Muscle of leg (tissue), 3 donors: ENCODE measurements at regions not wholly inside any gene's neighbourhood (a gene's known extent, or its start where the extent isn't known, plus 50 kb on each side); places are given as distances from the start of the nearest gene placed in this dataset.

ENCODE experiments used
- DNase-seq: peaks from one replicate; pipeline ENCODE4 v3.0.0; 2013
- H3K27ac ChIP-seq: one replicate; pipeline ENCODE4 v1.5.1; 2013; ENCODE audit warnings: mild to moderate bottlenecking, low read length, control low read depth
- H3K27me3 ChIP-seq: one replicate; pipeline ENCODE4 v1.6.1; 2013; ENCODE audit warnings: low read length; ENCODE audit not compliant: control insufficient read depth, insufficient read depth
- H3K36me3 ChIP-seq: one replicate; pipeline ENCODE4 v1.6.1; 2013; ENCODE audit warnings: low read length; ENCODE audit not compliant: control insufficient read depth, insufficient read depth
- H3K4me1 ChIP-seq: one replicate; pipeline ENCODE4 v1.6.1; 2013; ENCODE audit warnings: low read length; ENCODE audit not compliant: control insufficient read depth, insufficient read depth
- H3K4me3 ChIP-seq: one replicate; pipeline ENCODE4 v1.5.1; 2013; ENCODE audit warnings: low read length, control low read depth
- H3K9me3 ChIP-seq: replicated peaks from 2 replicates; pipeline ENCODE4 v1.6.1; 2013; ENCODE audit warnings: low read depth, low read length; ENCODE audit not compliant: control insufficient read depth
- WGBS: methylation state at CpG from one replicate; pipeline ENCODE4 v1.1.5; 2013; ENCODE audit warnings: missing lambda C conversion rate; ENCODE audit not compliant: insufficient coverage; 5-methylcytosine and 5-hydroxymethylcytosine counted together

- Histone ChIP-seq H3K27me3 (peaks cover 26% of the 10 kb centered on the region), H3K36me3 (no peaks in the 10 kb centered on the region), H3K27ac (no peak overlapping the region), H3K9me3 (no peaks in the 10 kb centered on the region), H3K4me1 (peaks cover 6% of the 10 kb centered on the region), H3K4me3 (peak overlapping the region; percentile 50)
- under 1% methylated on average over 45 of the region's 58 CpGs for whole genome bisulfite sequencing
- DNase-seq = peak; percentile 81
Observed at GRCh38 chr1:243917177-243917862, 67.3 kb upstream of the AKT3 start.

- DNase-seq = no peak
- peaks cover 6% of the 10 kb centered on the region for H3K4me1 ChIP-seq
- H3K9me3 ChIP-seq = no peaks in the 10 kb centered on the region
- 50% methylated on average over 1 of the region's 4 CpGs for WGBS
- H3K27me3 ChIP-seq = peaks cover 26% of the 10 kb centered on the region
- H3K36me3 ChIP-seq = no peaks in the 10 kb centered on the region
- H3K4me3 ChIP-seq = no peak overlapping the region
- no peak overlapping the region for H3K27ac ChIP-seq
Observed at GRCh38 chr1:243916160-243916559, 66.1 kb upstream of the AKT3 start.

- no peaks in the 10 kb centered on the region for H3K36me3 ChIP-seq
- WGBS = 55% methylated on average over 2 of the region's 2 CpGs
- H3K27me3 ChIP-seq = peaks cover 13% of the 10 kb centered on the region
- no peak overlapping the region for H3K27ac ChIP-seq
- H3K4me1 ChIP-seq = peaks cover 6% of the 10 kb centered on the region
- H3K9me3 ChIP-seq = no peaks in the 10 kb centered on the region
- DNase-seq = no peak
- H3K4me3 ChIP-seq = no peak overlapping the region
Observed at GRCh38 chr1:243912347-243912746, 62.3 kb upstream of the AKT3 start.

GRCh38 chr1:243910607-243911006, 60.6 kb upstream of the AKT3 start:
- Histone ChIP-seq H3K9me3 (no peaks in the 10 kb centered on the region), H3K4me3 (no peak overlapping the region), H3K36me3 (no peaks in the 10 kb centered on the region), H3K27me3 (peaks cover 5% of the 10 kb centered on the region), H3K27ac (no peak overlapping the region), H3K4me1 (no peaks in the 10 kb centered on the region)
- WGBS = 58% methylated on average over 5 of the region's 6 CpGs
- peak; percentile 64 for DNase-seq

- 95% methylated on average over 3 of the region's 4 CpGs for WGBS
Observed at GRCh38 chr1:243903895-243904294, 53.9 kb upstream of the AKT3 start.

GRCh38 chr1:243903041-243903440, 53.0 kb upstream of the AKT3 start:
- WGBS = 100% methylated on average over 2 of the region's 4 CpGs
- H3K27me3 ChIP-seq = no peaks in the 10 kb centered on the region
- no peak overlapping the region for H3K4me3 ChIP-seq
- H3K4me1 ChIP-seq = no peaks in the 10 kb centered on the region
- H3K9me3 ChIP-seq = no peaks in the 10 kb centered on the region
- H3K27ac ChIP-seq = no peak overlapping the region
- H3K36me3 ChIP-seq = no peaks in the 10 kb centered on the region
- DNase-seq = no peak

More at GRCh38 chr1:243903895-243904294, 53.9 kb upstream of the AKT3 start:
- H3K36me3 ChIP-seq = no peaks in the 10 kb centered on the region
- no peak overlapping the region for H3K4me3 ChIP-seq
- H3K9me3 ChIP-seq = no peaks in the 10 kb centered on the region
- H3K4me1 ChIP-seq = no peaks in the 10 kb centered on the region
- no peak overlapping the region for H3K27ac ChIP-seq
- DNase-seq = peak; percentile 41
- no peaks in the 10 kb centered on the region for H3K27me3 ChIP-seq

GRCh38 chr1:243902100-243902499, 52.1 kb upstream of the AKT3 start:
- no CpG with 5 or more reads among the region's 2 CpGs for WGBS
- Histone ChIP-seq H3K27me3 (peaks cover 2% of the 10 kb centered on the region), H3K9me3 (no peaks in the 10 kb centered on the region), H3K4me3 (no peak overlapping the region), H3K27ac (no peak overlapping the region), H3K36me3 (no peaks in the 10 kb centered on the region), H3K4me1 (no peaks in the 10 kb centered on the region)
- no peak for DNase-seq
